ENCODE measurements at regions not wholly inside any gene's neighbourhood (a gene's known extent, or its start where the extent isn't known, plus 50 kb on each side); places are given as distances from the start of the nearest gene placed in this dataset.

DNA sequence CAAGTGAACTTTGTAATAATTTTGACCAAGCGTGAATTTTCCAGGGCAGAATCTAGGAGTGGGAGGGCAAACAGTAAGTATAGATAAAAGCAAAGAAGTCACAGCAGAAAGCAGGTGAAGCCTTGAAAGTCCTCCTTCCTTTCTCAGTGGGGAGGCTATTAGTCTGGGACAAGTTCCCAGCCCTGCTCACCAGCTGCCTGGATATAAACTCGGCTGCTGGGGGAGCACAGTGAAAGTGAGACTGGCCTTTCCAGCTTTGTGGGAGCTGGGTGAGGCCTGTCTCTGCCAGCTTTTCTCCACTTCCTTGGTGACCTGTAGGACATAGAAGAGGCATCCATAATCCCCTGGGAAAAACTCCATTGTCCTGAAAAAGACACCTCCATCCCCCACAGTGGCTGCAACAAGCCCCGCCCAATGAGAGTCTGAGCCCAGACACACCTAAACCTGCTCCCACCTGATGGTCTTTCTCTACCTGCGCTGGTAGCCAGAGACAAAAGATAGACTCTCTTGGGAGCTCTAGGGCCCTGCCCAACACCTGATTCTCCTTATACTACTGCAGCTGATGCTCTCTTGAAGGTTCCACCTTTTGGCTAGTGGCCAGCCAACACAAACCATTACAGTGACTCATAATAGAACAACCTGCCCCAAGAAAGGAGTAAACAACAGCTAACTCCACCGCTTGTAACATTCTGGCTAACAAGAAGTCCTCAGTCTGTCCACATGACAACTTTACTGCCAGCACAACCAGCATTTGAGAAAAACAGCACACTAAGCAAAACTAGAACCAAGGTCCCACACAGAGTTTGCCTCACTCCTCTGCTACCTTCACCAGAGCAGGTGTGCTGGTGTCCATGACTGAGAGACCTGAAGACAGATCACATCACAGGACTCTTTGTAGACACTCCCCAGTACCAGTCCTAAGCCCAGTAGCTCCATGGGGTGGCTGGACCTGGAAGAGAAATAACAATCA lies 252.2 kb upstream of the SLITRK6 start:
- Histone ChIP-seq H3K23ac (ENCODE audit: low read depth, low read length) (no peak overlapping the region), H3K56ac (ENCODE audit: extremely low read depth, insufficient read depth, low read length) (no peak overlapping the region), H2BK120ac (ENCODE audit: low read depth, low read length) (no peak overlapping the region), H3K9ac (ENCODE audit: low read depth, low read length) (no peak overlapping the region), H4K91ac (ENCODE audit: insufficient read depth, low read depth, low read length) (no peak overlapping the region), H3K27me3 (ENCODE audit: control insufficient read depth, insufficient read depth, low read length) (no peaks in the 10 kb centered on the region), H2BK20ac (ENCODE audit: low read depth, low read length) (no peak overlapping the region), H3K4me1 (ENCODE audit: control insufficient read depth, insufficient read depth, low read length) (no peaks in the 10 kb centered on the region), H3K9me1 (ENCODE audit: insufficient read depth, low read length) (no peaks in the 10 kb centered on the region), H2BK5ac (ENCODE audit: low read depth, low read length, poor library complexity, severe bottlenecking) (no peak overlapping the region), H4K8ac (ENCODE audit: low read depth in 2 of 2, low read length in 2 of 2) (no peak overlapping the region), H3K4me3 (ENCODE audit: insufficient read depth, low read depth, low read length) (no peak overlapping the region), H3K18ac (ENCODE audit: low read depth, low read length) (no peak overlapping the region), H3K27ac (ENCODE audit: insufficient read depth, low read length) (no peak overlapping the region), H3K9me3 (ENCODE audit: control insufficient read depth, insufficient read depth, low read length) (no peaks in the 10 kb centered on the region), H2AK5ac (ENCODE audit: low read depth, low read length) (no peak overlapping the region), H3K36me3 (ENCODE audit: control insufficient read depth, insufficient read depth, low read length) (no peaks in the 10 kb centered on the region), H2AFZ (replicated peaks; ENCODE audit: low read length, poor library complexity) (no peak overlapping the region), H2AK9ac (replicated peaks; ENCODE audit: low read depth, low read length, poor library complexity) (no peak overlapping the region), H3K79me1 (ENCODE audit: low read depth in 1 of 2, low read length in 2 of 2) (no peaks in the 10 kb centered on the region), H2BK15ac (ENCODE audit: low read depth, low read length) (no peak overlapping the region), H3K4me2 (ENCODE audit: low read depth, low read length) (no peak overlapping the region), H4K5ac (ENCODE audit: low read depth, low read length) (no peak overlapping the region), H3K4ac (ENCODE audit: low read depth, low read length) (no peak overlapping the region), H4K20me1 (ENCODE audit: insufficient read depth, low read length) (no peaks in the 10 kb centered on the region), H3K14ac (replicated peaks; ENCODE audit: low read depth, low read length) (no peak overlapping the region)
- WGBS, 2 experiments (ENCODE audit: extremely low coverage in 2 of 2, insufficient read length in 1 of 2), result no CpG with 5 or more reads among the region's 5 CpGs
- DNase-seq (no peak), ATAC-seq (ENCODE audit: low read depth) (no peak)
- BruUV-seq (replicated peaks), result no TSS peak
- in situ Hi-C loops (cut with MboI; ENCODE audit: low sequenced_read_pairs) (no loop called here), intact Hi-C loops (cut with micrococcal nuclease) (no loop called here), dilution Hi-C loops (cut with HindIII; ENCODE audit: low sequenced_read_pairs, unreplicated experiment) (no loop called here)
- no peak for TF ChIP-seq MXI1 (IDR thresholded peaks at IDR 0.05; ENCODE audit: borderline replicate concordance, low read depth, low read length)
- TF ChIP-seq, protein P1, sequence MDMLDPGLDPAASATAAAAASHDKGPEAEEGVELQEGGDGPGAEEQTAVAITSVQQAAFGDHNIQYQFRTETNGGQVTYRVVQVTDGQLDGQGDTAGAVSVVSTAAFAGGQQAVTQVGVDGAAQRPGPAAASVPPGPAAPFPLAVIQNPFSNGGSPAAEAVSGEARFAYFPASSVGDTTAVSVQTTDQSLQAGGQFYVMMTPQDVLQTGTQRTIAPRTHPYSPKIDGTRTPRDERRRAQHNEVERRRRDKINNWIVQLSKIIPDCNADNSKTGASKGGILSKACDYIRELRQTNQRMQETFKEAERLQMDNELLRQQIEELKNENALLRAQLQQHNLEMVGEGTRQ (IDR thresholded peaks at IDR 0.05; ENCODE audit: low read depth, low read length), result no peak
- TF ChIP-seq NFE2L2 (IDR thresholded peaks at IDR 0.05; ENCODE audit: low read depth, low read length), result no peak
- no peak for TF ChIP-seq RCOR1 (IDR thresholded peaks at IDR 0.05; ENCODE audit: insufficient replicate concordance, low read length)
- TF ChIP-seq, protein P2, sequence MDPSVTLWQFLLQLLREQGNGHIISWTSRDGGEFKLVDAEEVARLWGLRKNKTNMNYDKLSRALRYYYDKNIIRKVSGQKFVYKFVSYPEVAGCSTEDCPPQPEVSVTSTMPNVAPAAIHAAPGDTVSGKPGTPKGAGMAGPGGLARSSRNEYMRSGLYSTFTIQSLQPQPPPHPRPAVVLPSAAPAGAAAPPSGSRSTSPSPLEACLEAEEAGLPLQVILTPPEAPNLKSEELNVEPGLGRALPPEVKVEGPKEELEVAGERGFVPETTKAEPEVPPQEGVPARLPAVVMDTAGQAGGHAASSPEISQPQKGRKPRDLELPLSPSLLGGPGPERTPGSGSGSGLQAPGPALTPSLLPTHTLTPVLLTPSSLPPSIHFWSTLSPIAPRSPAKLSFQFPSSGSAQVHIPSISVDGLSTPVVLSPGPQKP (IDR thresholded peaks at IDR 0.05; ENCODE audit: borderline replicate concordance, low read depth, low read length), result no peak
- TF ChIP-seq RAD21 (IDR thresholded peaks at IDR 0.05; ENCODE audit: low read length), result no peak
- TF ChIP-seq POLR2A (IDR thresholded peaks at IDR 0.05; ENCODE audit: low read depth, low read length), result no peak
- TF ChIP-seq, protein P3, sequence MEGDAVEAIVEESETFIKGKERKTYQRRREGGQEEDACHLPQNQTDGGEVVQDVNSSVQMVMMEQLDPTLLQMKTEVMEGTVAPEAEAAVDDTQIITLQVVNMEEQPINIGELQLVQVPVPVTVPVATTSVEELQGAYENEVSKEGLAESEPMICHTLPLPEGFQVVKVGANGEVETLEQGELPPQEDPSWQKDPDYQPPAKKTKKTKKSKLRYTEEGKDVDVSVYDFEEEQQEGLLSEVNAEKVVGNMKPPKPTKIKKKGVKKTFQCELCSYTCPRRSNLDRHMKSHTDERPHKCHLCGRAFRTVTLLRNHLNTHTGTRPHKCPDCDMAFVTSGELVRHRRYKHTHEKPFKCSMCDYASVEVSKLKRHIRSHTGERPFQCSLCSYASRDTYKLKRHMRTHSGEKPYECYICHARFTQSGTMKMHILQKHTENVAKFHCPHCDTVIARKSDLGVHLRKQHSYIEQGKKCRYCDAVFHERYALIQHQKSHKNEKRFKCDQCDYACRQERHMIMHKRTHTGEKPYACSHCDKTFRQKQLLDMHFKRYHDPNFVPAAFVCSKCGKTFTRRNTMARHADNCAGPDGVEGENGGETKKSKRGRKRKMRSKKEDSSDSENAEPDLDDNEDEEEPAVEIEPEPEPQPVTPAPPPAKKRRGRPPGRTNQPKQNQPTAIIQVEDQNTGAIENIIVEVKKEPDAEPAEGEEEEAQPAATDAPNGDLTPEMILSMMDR (conservative IDR thresholded peaks at IDR 0.05; ENCODE audit: low read depth, low read length), result no peak
- no peak for TF ChIP-seq MAZ (IDR thresholded peaks at IDR 0.05; ENCODE audit: borderline replicate concordance, low read depth, low read length)
- TF ChIP-seq FOS (IDR thresholded peaks at IDR 0.05; ENCODE audit: low read depth, low read length), result no peak
- ChIA-PET CTCF (no interaction called here), POLR2A (ENCODE audit: unreplicated experiment) (interaction anchor here (0.7 kb wide), 1 partner anchor 92 kb away, joined by 4 read pairs; no protein-coding TSS in a partner anchor)

Data from IMR-90 (cell line).